ENCODE measurements at regions not wholly inside any gene's neighbourhood (a gene's known extent, or its start where the extent isn't known, plus 50 kb on each side); places are given as distances from the start of the nearest gene placed in this dataset.

DNA sequence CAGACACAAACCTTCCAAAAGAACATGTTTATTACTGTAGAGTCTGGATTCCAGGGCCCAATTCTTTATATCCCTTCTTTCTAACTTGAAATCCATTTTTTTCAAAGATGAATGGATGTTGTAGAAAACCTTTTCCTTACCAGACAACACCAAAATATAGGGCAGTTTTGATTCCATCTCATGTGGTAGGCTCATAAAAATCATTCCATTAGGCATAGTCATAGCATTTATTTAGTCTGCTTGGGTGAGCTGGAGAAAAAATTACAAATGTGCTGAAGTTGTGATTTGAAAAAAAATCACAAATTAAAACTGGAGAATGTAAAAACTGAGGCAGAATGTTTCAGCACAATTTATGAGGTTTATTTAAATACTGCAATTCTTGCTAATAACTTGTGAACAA, 199.3 kb upstream of the TBC1D5 start:
- intact Hi-C loops (cut with DNase I), result no loop called here

GRCh38 chr3:17941152-17941551, 198.7 kb upstream of the TBC1D5 start:
- intact Hi-C loops (cut with DNase I), result no loop called here
- no peak for DNase-seq (ENCODE audit: low spot score)

More for the DNA sequence above, 199.3 kb upstream of the TBC1D5 start:
- no peak for DNase-seq (ENCODE audit: low spot score)

- DNase-seq (ENCODE audit: low spot score), result no peak
- intact Hi-C loops (cut with DNase I), result no loop called here
Measured at GRCh38 chr3:17939157-17939556, 196.7 kb upstream of the TBC1D5 start.

DNA sequence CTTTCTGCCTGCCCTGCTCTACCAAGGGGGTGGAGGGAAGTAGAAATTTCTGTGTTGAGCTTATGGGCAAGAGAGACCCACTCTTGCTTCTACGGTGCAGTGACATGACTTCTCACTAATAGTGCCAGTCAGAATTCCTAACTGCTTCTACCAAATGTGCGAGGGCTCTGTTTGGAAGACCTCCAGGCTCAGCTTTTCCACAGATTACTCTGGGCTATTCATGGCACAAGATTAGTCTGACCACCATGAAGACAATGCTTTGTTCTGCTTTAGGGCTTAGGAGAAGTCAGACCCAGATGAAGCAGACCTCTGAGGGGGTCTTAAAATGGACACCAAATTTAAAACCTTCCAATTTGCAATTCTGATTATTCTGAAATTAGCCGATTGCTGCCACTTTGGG, 195.9 kb upstream of the TBC1D5 start:
- no peak for DNase-seq (ENCODE audit: low spot score)
- intact Hi-C loops (cut with DNase I), result no loop called here

- intact Hi-C loops (cut with DNase I), result no loop called here
- DNase-seq (ENCODE audit: low spot score), result no peak
Measured at GRCh38 chr3:17936736-17937480, 194.5 kb upstream of the TBC1D5 start.

DNA sequence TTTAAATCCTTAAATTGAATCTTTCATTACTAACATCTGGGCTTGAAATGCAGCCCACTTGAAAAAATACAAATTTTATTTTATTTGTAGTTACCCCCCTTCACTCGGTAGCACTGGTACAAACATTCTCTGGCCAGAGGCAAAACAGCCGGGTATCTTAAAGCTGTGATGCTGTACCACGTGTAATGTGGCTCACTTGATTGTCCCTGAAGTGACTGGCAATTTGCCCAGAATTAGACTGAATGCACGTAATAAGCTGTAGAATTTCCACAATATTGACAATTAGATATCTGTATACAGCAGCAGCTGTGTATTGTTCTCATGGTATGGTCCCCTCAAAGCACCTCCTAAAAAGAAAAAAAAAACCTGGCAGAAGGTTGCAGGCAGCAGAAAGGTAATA, 192.8 kb upstream of the TBC1D5 start:
- DNase-seq (ENCODE audit: low spot score), result no peak
- intact Hi-C loops (cut with DNase I), result no loop called here

DNA sequence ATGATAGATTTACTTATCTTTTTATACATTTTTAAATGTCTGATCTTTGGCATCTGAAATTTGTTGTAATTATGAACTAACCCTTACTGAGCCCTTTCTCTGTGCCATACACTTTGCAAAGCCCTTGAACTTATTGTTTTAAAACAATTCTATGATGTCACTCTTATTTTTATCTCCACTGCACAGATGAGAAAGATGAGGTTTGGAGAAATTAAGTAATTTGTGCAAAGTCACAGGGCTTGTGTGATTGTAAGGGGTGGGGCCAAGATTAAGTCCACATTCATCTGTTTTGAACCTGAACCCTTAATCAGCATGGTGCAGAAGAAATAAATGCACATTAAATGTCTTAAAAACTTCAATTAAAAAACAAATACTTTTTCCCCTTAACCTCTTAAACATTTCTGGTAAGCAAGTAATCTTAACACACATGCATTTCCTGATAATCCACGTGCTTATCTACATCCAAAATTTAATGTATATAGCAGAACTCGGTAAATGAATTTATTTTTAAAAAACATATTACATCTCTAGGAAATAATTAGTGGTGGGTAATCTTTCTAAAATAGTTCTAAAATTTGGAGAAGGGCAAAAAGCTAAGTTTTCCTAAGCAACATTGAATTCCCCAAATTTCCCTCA, 189.8 kb upstream of the TBC1D5 start:
- no peak for DNase-seq (ENCODE audit: low spot score)
- intact Hi-C loops (cut with DNase I), result no loop called here

GRCh38 chr3:17931131-17931530, 188.7 kb upstream of the TBC1D5 start:
- no peak for DNase-seq (ENCODE audit: low spot score)
- intact Hi-C loops (cut with DNase I), result no loop called here

- DNase-seq (ENCODE audit: low spot score), result no peak
- intact Hi-C loops (cut with DNase I), result no loop called here
Measured at GRCh38 chr3:17928502-17929145, 186.2 kb upstream of the TBC1D5 start.

GRCh38 chr3:17927036-17927435, 184.6 kb upstream of the TBC1D5 start:
- DNase-seq (ENCODE audit: low spot score), result no peak
- intact Hi-C loops (cut with DNase I), result loop anchor here in 1 of 2 donors (2.0 kb wide), 1 partner anchor 160 kb away; no protein-coding TSS in a partner anchor

- intact Hi-C loops (cut with DNase I), result no loop called here
- DNase-seq (ENCODE audit: low spot score), result no peak
Measured at GRCh38 chr3:17915341-17915740, 172.9 kb upstream of the TBC1D5 start.

GRCh38 chr3:17913359-17913758, 170.9 kb upstream of the TBC1D5 start:
- intact Hi-C loops (cut with DNase I), result no loop called here
- DNase-seq (ENCODE audit: low spot score), result no peak

DNA sequence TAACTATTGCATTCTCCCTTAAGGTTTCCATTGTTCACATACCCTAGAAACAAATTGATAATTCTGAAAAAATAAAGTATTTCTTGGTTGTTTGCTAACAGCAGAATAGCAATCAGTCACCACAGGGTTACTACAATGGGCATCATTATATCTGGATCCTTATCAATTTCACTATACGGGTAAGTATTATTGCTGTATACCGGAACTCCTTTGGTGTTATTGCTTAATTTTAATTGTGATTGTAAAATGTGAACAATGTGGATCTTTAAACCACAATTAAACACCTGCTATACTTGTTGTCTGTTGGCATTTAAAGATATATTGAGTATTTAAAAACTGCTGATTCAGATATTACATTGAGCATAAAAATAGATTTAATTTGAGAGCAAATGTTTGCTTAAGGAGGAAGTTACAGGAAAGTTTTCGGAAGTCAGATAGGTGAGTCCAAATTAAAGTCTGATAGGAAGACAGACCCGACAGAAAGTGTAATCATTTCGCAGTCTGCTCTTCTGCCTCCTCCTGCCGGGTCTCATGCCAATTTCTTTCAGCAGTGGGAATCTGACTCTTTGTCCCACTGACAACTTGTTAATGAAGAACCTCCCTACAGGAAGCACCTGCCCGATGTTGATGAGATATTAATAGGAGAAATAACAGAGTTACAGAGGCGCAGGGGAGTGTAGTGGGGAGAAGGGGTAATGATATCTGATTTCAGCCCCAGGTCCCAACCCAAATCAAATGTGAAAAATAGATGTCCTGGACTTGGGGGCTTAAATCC, 169.7 kb upstream of the TBC1D5 start:
- DNase-seq (ENCODE audit: low spot score), result no peak
- intact Hi-C loops (cut with DNase I), result no loop called here

- DNase-seq (ENCODE audit: low spot score), result no peak
- intact Hi-C loops (cut with DNase I), result no loop called here
Measured at GRCh38 chr3:17910922-17911321, 168.5 kb upstream of the TBC1D5 start.

GRCh38 chr3:17909714-17910113, 167.3 kb upstream of the TBC1D5 start:
- no peak for DNase-seq (ENCODE audit: low spot score)

GRCh38 chr3:17908399-17909191, 166.2 kb upstream of the TBC1D5 start:
- intact Hi-C loops (cut with DNase I), result no loop called here
- no peak for DNase-seq (ENCODE audit: low spot score)

More at GRCh38 chr3:17909714-17910113, 167.3 kb upstream of the TBC1D5 start:
- intact Hi-C loops (cut with DNase I), result no loop called here

DNA sequence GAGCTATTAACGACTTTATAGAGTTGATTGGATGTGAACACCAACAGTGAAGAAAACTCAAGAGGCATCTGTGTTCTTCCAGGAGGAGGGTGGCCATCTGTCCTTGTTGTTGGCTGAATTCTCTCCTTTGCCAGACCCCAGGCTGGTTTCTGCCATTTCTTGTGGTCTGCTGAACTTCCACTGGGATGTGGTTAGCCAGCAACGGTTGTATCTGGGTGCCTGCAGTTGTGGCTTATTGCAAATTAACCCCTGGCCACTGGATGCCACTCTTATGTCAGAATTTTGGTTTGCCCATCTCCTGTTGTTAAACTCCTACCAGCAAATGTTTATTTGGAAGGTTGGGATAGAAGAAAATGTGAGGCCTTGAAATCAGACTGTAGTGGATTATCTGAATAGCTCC, 163.6 kb upstream of the TBC1D5 start:
- intact Hi-C loops (cut with DNase I), result no loop called here
- no peak for DNase-seq (ENCODE audit: low spot score)

DNA sequence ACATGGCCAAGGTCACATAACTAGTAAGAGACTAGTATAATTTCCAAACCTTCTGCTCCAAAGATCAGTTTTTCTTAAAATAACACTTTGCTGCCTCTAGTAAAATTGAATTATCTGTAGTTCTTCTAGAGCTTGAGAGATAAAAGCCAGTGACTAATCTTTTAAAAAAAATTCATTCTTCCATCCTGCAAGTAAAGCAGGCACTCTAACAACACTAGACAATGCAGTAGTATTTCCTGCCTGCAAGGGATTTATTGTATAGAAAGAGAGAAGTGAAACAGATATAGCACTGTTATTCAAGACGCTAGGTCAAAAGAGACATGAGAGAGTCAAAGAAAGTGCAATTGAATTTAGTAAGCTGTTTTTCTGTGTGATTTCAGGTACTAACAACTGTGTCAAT, 159.5 kb upstream of the TBC1D5 start:
- DNase-seq (ENCODE audit: low spot score), result no peak
- intact Hi-C loops (cut with DNase I), result no loop called here

DNA sequence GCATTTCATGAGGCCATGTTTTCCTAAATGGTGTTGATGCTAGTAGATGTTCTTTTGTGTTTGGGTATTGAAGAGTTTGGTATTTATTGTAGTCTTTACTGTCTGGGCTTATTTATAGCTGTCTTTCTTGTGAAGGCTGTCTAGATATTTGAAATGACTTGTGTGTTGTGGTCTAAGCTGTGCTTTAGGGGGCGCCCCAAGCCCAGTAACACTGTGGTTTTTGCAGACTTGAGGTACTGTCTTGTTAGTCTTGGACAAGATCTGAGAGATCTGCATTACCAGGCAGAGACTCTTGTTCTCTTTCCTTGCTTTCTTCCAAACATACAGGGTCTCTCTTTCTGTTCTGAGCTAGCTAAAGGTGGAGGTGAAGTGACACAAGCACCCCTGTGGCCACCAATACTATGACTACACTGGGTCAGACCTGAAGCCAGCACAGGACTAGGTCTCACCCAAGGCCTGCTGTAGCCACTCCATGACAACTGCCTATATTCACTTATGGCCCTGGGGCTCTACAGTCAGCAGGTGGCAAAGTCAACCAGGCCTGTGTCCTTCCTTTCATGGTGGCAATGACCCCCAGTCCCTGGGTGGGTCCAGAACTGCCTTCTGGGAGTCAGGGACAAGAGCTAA, 152.1 kb upstream of the TBC1D5 start:
- intact Hi-C loops (cut with DNase I), result no loop called here
- DNase-seq (ENCODE audit: low spot score), result no peak

Measured in posterior vena cava (tissue), 2 donors.